ENCODE measurements at regions not wholly inside any gene's neighbourhood (a gene's known extent, or its start where the extent isn't known, plus 50 kb on each side); places are given as distances from the start of the nearest gene placed in this dataset.

DNA sequence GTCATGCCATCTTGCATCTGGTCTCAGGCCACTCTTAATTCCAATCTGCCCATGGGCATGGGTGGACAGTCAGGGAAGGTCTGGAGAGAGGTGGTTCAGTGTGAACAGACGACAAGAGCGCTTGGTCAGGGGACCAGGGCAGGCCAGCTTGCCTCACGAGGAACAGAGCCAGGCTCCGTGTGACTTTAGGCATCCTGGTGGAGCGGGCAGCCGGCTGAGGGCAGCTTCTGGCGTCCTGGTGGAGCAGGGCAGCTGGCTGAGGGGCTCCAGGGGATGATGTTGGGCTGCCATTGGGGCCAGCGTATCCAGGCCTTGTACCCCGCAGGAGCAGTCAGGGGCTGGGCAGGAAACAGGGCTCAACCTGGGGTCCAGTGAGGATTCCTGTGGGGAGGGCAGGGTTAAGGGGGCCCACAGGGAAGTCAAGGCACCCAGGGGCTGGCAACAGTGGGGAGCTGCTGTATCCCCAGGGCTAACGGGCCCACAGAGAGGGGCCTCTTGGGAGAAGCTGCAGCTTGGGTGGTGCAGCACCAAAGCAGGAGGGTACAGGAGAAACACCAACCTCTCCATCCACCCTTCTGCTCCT, 197.9 kb upstream of the TWIST2 start:
- TF ChIP-seq, protein P1, sequence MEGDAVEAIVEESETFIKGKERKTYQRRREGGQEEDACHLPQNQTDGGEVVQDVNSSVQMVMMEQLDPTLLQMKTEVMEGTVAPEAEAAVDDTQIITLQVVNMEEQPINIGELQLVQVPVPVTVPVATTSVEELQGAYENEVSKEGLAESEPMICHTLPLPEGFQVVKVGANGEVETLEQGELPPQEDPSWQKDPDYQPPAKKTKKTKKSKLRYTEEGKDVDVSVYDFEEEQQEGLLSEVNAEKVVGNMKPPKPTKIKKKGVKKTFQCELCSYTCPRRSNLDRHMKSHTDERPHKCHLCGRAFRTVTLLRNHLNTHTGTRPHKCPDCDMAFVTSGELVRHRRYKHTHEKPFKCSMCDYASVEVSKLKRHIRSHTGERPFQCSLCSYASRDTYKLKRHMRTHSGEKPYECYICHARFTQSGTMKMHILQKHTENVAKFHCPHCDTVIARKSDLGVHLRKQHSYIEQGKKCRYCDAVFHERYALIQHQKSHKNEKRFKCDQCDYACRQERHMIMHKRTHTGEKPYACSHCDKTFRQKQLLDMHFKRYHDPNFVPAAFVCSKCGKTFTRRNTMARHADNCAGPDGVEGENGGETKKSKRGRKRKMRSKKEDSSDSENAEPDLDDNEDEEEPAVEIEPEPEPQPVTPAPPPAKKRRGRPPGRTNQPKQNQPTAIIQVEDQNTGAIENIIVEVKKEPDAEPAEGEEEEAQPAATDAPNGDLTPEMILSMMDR (IDR thresholded peaks at IDR 0.05; ENCODE audit: borderline replicate concordance, insufficient read depth, low read depth, low read length) = no peak

DNA sequence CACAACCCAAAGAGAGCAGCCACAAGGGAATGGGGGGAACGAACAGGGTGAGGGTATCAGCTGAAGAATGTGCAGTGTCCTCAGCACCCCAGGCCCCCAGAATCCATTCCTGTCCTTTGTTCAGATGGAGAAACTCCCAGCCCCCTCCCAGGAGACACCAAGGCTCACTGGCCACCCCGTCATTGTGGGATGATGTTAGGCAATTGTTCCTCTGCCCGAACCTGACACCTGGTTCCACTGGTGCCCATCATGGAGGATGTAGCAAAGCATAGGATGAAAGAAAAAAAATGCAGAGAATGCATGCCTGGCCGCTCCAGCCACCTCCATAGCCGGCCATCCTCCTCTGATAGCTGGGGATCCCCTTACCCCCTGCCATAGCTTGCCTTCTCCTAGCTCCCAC, 197.3 kb upstream of the TWIST2 start:
- H3K4me3 ChIP-seq (ENCODE audit: low read depth, low read length) = no peak overlapping the region
- TF ChIP-seq, protein P1 (IDR thresholded peaks at IDR 0.05; ENCODE audit: borderline replicate concordance, insufficient read depth, low read depth, low read length) = no peak

More for the DNA sequence above, 197.9 kb upstream of the TWIST2 start:
- H3K4me3 ChIP-seq (ENCODE audit: low read depth, low read length) = no peak overlapping the region

- TF ChIP-seq, protein P1 (IDR thresholded peaks at IDR 0.05; ENCODE audit: borderline replicate concordance, insufficient read depth, low read depth, low read length) = no peak
- no peak overlapping the region for H3K4me3 ChIP-seq (ENCODE audit: low read depth, low read length)
Observed at GRCh38 chr2:238651306-238652052, 196.4 kb upstream of the TWIST2 start.

GRCh38 chr2:238652053-238652770, 195.7 kb upstream of the TWIST2 start:
- H3K4me3 ChIP-seq (ENCODE audit: low read depth, low read length) = no peak overlapping the region
- TF ChIP-seq, protein P1 (IDR thresholded peaks at IDR 0.05; ENCODE audit: borderline replicate concordance, insufficient read depth, low read depth, low read length) = no peak

GRCh38 chr2:238652771-238653157, 195.1 kb upstream of the TWIST2 start:
- TF ChIP-seq, protein P1 (IDR thresholded peaks at IDR 0.05; ENCODE audit: borderline replicate concordance, insufficient read depth, low read depth, low read length) = no peak
- H3K4me3 ChIP-seq (ENCODE audit: low read depth, low read length) = no peak overlapping the region

GRCh38 chr2:238653431-238654109, 194.3 kb upstream of the TWIST2 start:
- TF ChIP-seq, protein P1 (IDR thresholded peaks at IDR 0.05; ENCODE audit: borderline replicate concordance, insufficient read depth, low read depth, low read length) = no peak

More at GRCh38 chr2:238653431-238654109, 194.3 kb upstream of the TWIST2 start:
- no peak overlapping the region for H3K4me3 ChIP-seq (ENCODE audit: low read depth, low read length)

All from GM12875 (cell line).